Dedifferentiated amniotic fluid mesenchymal stem cell (primary cell): ENCODE measurements at regions not wholly inside any gene's neighbourhood (a gene's known extent, or its start where the extent isn't known, plus 50 kb on each side); places are given as distances from the start of the nearest gene placed in this dataset.

ENCODE experiments used
- DNase-seq: peaks from one replicate; pipeline ENCODE4 v3.0.0-alpha.2; 2016; ENCODE audit errors: extremely low spot score

GRCh38 chr13:80599765-80600164, 258.8 kb upstream of the SPRY2 start:
- no peak for DNase-seq

GRCh38 chr13:80598189-80598588, 257.3 kb upstream of the SPRY2 start:
- no peak for DNase-seq

GRCh38 chr13:80591976-80592740, 251.2 kb upstream of the SPRY2 start:
- DNase-seq = no peak

GRCh38 chr13:80590551-80590950, 249.6 kb upstream of the SPRY2 start:
- DNase-seq = no peak

- DNase-seq = no peak
These were observed 245.4 kb upstream of the SPRY2 start for GRCh38 chr13:80586356-80586755.

GRCh38 chr13:80585531-80585930, 244.6 kb upstream of the SPRY2 start:
- no peak for DNase-seq

- DNase-seq = no peak
These were observed 243.9 kb upstream of the SPRY2 start for GRCh38 chr13:80584785-80585184.

- DNase-seq = no peak
These were observed 243.4 kb upstream of the SPRY2 start for GRCh38 chr13:80584306-80584705.

- DNase-seq = no peak
These were observed 237.2 kb upstream of the SPRY2 start for GRCh38 chr13:80577926-80578670.

GRCh38 chr13:80577285-80577684, 236.4 kb upstream of the SPRY2 start:
- DNase-seq = no peak

GRCh38 chr13:80574113-80574850, 233.4 kb upstream of the SPRY2 start:
- DNase-seq = no peak

- DNase-seq = no peak
These were observed 232.0 kb upstream of the SPRY2 start for GRCh38 chr13:80572923-80573316.

GRCh38 chr13:80572308-80572922, 231.5 kb upstream of the SPRY2 start:
- DNase-seq = no peak

GRCh38 chr13:80571346-80572307, 230.7 kb upstream of the SPRY2 start:
- DNase-seq = no peak

- DNase-seq = no peak
These were observed 222.5 kb upstream of the SPRY2 start for GRCh38 chr13:80563439-80563838.

- no peak for DNase-seq
These were observed 221.7 kb upstream of the SPRY2 start for GRCh38 chr13:80562433-80563156.

GRCh38 chr13:80560609-80561008, 219.7 kb upstream of the SPRY2 start:
- no peak for DNase-seq

GRCh38 chr13:80559944-80560343, 219.0 kb upstream of the SPRY2 start:
- DNase-seq = no peak

GRCh38 chr13:80558074-80558473, 217.1 kb upstream of the SPRY2 start:
- DNase-seq = no peak
